Uterus (tissue), 2 donors: ENCODE measurements at regions not wholly inside any gene's neighbourhood (a gene's known extent, or its start where the extent isn't known, plus 50 kb on each side); places are given as distances from the start of the nearest gene placed in this dataset.

Source experiments
- CTCF ChIP-seq, 4 experiments: fragments of 200-600 bp in 2 of 4; fragments of 450-650 bp in 2 of 4; sonication (generic) in 2 of 4; IDR thresholded peaks; one replicate each; pipeline ENCODE4 v1.5.1; 2016 to 2019; ENCODE audit warnings: antibody characterized with exemption in 4 of 4, mild to moderate bottlenecking in 2 of 4, moderate library complexity in 1 of 4
- POLR2A ChIP-seq, 2 donors: fragments of 450-650 bp; IDR thresholded peaks; one replicate each; pipeline ENCODE4 v1.6.1; 2016; ENCODE audit warnings: antibody characterized with exemption in 2 of 2, mild to moderate bottlenecking in 1 of 2, moderate library complexity in 1 of 2

- TF ChIP-seq CTCF (IDR thresholded peaks at IDR 0.05) (no peak), POLR2A (IDR thresholded peaks at IDR 0.05) (no peak)
These were observed 291.1 kb downstream of the DHX35 start for GRCh38 chr20:39253051-39253755.
